Left hindlimb (tissue), 1 donor: ENCODE measurements at regions not wholly inside any gene's neighbourhood (a gene's known extent, or its start where the extent isn't known, plus 50 kb on each side); places are given as distances from the start of the nearest gene placed in this dataset.
A peak's percentile ranks its signal among the peaks of the same experiment; 100 is the strongest.
"Not testable (repeated sequence)": the region's sequence is repeated elsewhere in the genome, so short reads cannot be mapped to it uniquely, and the experiment has no call there.

Experiments used
- DNase-seq: peaks from one replicate; pipeline ENCODE4 v3.0.0-alpha.2; 2018

DNA sequence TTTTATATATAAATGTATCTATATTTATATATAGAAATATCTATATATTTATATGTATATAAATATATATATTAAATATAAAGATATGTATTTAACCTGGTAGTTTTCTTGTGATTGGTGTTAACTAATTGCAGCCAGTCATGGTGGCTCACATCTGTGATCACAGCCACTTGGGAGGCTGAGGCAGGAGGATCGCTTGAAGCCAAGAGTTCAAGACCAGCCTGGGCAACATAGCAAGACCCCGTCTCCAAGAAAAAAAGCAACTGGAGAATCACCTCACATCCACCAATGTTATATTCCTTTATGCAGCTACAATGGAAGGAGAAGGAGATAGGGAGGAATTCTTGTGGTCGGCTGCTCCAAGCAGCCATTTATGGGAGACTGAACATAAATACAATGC lies 224.9 kb downstream of the BAMBI start:
- DNase-seq, result no peak

- DNase-seq, result no peak
Observed at GRCh38 chr10:28903063-28903462, 225.7 kb downstream of the BAMBI start.

DNA sequence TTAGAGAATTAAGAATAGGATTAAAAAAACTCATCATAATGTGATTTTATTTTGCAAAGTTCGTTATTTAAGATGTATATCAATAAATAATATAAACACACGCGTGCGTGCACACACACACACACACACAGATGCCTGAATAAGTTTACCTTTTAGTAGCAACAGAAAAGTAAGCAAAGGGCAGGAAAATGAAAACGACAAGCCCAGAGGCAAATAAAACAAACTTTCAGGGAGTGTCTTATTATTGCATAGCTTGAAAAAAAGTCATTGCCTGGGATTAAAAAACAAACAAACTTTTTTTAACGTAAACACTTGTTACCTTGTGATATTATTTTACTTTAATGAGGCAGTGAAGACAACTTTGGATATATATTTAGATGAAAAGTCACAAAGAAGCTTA lies 226.4 kb downstream of the BAMBI start:
- no peak for DNase-seq

DNA sequence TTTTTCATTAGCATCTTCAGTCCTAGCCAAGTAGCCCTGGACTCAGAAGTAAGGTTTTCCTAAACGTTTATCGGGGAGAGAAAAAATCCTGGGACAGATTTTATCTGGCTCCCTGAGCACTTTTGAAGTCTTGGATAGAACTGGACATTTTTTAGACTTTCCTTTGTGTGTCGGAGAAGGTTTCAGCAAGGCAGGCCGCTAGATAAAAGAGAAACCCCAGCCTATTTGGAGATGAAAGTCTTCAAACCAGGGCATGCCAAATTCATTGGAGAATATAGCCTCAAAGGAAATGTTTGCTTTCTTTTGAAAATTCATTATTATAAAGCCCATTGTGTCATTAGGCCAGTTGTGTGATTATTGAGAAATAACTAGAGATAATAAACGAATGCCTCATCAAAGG lies 228.1 kb downstream of the BAMBI start:
- no peak for DNase-seq

GRCh38 chr10:28906011-28906411 lies 228.7 kb downstream of the BAMBI start:
- DNase-seq, result no peak

DNA sequence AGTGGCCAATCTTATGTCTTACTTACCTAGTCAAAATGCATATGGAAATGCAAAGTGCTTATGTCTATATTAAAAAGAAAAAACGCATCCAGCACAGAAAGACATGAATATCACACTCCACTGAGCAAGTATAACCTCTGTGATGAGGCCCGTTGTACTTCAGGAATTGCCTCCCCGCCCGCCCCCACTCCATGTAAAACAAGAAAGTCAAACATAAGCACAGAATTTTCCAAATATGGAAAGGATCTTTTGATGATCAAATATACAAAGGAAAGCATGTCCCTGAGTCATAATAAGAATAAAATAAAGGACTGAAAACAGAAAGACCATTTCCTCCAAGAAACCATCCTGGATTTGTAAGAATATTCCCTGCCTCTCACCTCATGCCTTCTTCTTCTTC lies 229.1 kb downstream of the BAMBI start:
- no peak for DNase-seq

GRCh38 chr10:28906934-28907333 lies 229.6 kb downstream of the BAMBI start:
- no peak for DNase-seq

DNA sequence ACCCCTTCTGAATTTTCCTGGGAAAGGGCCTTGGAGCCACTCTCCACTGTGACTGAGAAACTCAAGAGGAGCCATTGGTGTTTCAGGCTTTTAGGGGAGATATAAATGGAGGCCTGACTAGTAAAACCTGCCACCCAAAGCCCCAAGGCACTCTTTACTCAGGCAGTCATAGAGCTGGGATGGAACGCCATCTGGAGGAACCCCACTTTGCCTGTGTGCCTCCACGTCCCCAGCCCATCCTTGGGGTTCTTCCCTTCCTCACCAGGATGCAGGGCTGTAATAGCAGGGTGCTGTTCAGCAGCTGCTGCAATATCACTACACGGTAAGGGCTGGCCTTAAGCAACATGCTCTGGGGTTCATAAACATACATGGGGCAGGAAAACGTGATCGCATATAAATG lies 232.6 kb downstream of the BAMBI start:
- DNase-seq, result no peak

GRCh38 chr10:28910956-28911355 lies 233.6 kb downstream of the BAMBI start:
- DNase-seq, result no peak

DNA sequence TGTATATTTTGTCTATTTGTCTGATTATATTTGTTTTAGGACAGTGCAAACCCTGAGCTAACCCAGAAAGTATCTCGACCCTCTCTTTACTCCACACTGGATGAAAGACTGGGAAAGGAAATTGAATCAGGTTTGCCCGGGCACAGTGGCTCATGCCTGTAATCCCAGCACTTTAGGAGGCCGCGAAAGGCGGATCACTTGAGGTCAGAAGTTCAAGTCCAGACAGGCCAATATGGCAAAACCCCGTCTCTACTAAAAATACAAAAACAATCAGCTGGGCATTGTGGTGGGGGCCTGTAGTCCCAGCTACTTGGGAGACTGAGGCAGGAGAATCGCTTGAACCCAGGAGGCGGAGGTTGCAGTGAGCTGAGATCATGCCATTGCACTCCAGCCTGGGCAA lies 234.2 kb downstream of the BAMBI start:
- DNase-seq, result not testable (repeated sequence)

DNA sequence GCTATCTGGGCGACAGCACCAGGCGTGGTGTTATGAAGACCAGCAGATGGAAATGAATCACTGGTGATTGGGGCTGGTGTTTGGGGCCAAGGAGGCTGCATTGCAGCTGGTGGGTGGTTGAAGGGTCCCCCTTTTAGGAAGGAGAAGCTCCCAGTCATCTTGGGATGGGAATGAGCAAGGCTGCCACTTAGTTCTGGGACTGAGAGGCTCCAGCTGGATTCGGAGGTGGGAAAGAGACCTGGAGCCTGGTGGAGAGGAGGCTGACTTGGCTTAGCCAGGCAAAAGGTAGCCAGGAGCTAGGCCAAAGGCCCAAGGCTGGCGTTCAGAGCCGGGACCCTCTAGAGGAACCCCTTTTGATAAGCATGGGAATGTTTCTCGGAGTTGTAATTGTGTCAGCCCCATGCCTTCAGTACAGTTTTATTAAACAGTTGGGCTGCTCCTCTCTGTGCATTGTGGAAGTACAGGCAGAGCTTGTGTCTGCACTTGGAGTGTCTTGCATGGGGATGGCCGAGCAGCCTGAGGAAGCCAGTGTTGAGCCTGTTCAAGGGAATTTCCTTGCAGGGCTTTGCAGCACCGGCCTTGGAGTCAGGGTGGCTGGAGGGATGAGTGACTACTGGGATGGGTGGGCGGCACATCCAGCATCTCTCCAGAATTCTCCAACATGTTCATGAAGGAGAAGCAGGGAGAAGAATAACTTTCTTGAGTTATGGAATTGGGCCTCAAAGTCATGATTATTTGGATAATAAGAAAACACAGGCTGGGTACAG lies 234.9 kb downstream of the BAMBI start:
- DNase-seq, result no peak

DNA sequence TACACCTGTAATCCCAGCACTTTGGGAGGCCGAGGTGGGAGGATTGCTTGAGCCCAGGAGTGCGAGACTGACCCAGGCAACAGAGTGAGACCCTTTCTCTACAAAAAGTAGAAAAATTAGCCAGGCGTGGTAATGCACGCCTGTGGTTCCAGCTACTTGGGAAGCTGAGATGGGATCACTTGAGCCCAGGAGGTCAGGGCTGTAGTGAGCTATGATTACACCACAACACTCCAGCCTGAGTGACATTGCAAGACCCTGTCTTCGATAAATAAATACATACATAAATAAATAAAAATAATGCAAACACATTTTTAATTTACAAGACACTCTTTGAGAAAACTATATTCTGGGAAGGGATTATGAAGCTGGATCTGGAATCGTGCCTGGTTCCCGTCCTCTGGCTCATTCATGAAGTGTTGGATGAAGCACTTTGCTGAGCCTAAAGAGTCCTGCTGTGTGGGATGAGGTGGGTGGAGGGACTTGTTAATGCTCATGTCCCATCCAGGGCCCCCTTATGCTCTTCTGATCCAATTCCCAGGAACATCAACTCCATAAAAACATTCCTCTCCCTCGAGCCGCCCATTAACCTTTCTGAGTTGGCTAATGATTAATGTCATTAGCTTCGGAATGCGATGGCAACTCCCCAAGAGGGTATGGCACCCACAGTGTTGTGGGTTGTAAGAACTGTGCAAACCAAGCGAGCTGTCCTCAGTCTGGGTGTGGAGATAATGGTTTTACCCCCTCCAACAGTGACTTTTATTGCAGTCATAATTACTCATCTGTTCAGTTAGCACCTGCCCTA lies 236.3 kb downstream of the BAMBI start:
- DNase-seq, result no peak

- DNase-seq, result no peak
Observed at GRCh38 chr10:28914701-28915100, 237.4 kb downstream of the BAMBI start.

DNA sequence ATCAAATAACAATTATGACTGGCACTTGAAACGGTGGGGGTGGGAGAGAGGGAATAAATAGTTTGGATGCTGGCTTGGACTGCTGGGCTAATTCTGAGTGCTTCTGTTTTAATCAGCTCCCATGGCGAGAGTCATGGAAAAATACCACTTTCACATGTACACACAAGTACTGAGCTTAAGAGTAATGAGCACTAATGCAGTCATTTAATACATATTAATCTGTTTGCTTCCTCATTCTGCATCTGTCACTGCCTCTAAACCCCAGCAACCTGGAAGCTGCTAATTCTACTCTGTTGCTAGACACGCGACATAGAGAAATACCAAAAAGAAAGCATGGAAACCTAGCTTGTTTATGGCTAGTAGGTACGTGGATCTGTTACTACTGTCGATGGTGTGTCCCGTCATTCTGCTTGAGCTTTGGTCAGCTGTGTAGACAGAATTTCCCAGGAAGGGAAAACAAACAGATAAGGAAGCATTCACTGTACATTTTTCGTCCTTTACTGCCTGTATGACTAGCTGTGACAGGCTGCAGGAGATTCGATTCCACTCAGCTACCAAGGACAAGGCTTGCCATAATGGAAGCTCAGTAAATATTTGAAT lies 238.8 kb downstream of the BAMBI start:
- DNase-seq, result no peak

GRCh38 chr10:28920091-28920490 lies 242.8 kb downstream of the BAMBI start:
- DNase-seq, result no peak

- no peak for DNase-seq
Observed at GRCh38 chr10:28922127-28922526, 244.8 kb downstream of the BAMBI start.

- DNase-seq, result no peak
Observed at GRCh38 chr10:28922861-28923260, 245.5 kb downstream of the BAMBI start.

GRCh38 chr10:28924717-28925116 lies 247.4 kb downstream of the BAMBI start:
- DNase-seq, result peak; percentile 45

GRCh38 chr10:28925121-28925663 lies 247.9 kb downstream of the BAMBI start:
- DNase-seq, result peak; percentile 78

GRCh38 chr10:28926932-28927331 lies 249.6 kb downstream of the BAMBI start:
- no peak for DNase-seq

DNA sequence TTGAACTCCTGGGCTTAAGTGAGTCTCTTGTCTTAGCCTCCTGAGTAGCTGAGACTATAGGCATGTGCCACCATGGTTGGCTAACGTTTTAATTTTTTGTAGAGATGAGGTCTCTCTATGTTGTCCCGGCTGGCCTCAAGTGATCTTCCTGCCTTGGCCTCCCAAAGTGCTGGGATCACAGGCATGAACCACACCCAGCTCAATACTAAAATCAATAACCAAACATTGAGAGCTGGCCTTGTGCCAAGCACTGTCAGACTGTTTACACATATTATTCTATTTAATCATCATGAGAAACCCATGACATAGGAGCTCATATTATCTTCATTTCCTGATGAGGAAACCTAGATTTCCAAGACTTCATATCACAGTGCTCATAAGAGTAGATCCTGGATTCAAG lies 251.2 kb downstream of the BAMBI start:
- DNase-seq, result no peak

GRCh38 chr10:28929942-28930341 lies 252.6 kb downstream of the BAMBI start:
- no peak for DNase-seq
